ENCODE measurements at regions not wholly inside any gene's neighbourhood (a gene's known extent, or its start where the extent isn't known, plus 50 kb on each side); places are given as distances from the start of the nearest gene placed in this dataset.

DNA sequence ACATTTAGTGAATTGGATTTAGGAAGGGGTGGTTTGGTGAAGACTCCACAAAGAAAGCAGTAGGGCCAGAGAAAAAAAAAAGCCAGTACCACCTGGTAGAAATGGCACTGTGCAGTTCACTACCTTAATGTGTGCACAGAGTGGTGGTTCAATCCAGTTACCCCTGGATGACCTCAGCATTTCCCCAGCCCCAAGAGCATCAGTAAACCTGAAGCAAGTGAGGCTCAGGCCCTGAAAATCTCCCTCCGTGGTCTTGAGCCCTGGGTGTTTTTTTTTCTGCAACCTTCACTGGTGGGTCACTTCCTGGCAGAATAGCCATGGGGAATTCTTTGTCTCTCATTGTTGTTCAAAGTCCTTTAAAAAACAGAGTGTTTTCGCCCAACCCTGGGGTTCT lies 202.9 kb downstream of the GADD45G start:
- no peak for DNase-seq (ENCODE audit: low read depth in 3 of 3)

DNA sequence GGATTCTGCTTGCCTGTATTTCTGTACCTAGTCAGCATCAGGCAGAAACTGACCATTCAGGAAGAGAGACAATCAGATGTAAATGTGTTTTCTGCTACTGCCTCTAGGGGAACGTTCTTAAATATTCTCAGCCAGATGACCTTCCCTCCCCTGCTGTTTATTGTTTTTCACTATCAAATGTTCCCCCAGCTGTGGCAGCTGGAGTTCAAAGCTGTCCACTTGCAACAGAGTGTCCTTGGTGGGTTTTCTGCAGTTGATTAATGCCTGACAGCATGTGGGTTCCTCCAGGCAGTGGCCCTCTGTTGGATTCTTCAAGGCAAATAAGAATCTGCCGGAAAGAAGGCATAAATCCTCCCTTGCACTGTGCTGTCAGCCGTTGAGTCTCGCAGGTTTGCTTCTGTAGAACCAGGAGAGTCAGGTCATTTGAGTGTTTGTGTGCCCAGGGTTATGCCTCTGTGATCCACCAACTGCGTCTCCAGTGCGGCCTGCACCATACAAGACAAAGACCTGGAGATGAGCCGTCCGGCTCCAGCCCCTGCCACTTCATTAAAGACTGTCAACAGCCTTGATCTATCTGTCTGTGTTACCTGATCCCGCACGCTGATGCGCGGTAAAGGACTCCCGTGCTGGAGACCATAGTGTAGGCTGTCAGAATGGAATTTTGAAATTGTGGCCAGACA lies 203.4 kb downstream of the GADD45G start:
- no peak for DNase-seq (ENCODE audit: low read depth in 3 of 3)

GRCh38 chr9:89808756-89809181 lies 204.0 kb downstream of the GADD45G start:
- no peak for DNase-seq (ENCODE audit: low read depth in 3 of 3)

- no peak for DNase-seq (ENCODE audit: low read depth in 3 of 3)
These were observed 205.6 kb downstream of the GADD45G start for GRCh38 chr9:89810431-89810830.

DNA sequence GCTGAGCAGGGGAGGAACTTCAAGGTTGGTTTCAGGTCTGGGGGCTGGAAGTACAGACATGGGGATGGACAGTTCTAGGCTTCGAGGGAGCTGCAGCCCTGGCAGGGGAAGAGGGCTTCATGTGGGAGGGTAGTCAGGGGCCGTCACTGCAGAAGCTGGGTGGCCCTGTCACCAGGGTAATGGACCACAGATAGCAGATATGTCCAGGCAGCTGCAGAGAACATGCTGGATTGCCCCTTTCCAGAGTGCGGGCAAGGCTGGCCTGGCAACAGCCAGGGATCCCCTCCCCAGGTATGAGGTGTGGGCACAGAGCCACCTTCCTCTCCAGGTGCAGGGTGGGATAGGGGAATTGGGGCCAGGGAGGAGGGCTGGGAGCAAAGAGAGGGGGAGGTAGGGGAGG lies 206.5 kb downstream of the GADD45G start:
- no peak for DNase-seq (ENCODE audit: low read depth in 3 of 3)

DNA sequence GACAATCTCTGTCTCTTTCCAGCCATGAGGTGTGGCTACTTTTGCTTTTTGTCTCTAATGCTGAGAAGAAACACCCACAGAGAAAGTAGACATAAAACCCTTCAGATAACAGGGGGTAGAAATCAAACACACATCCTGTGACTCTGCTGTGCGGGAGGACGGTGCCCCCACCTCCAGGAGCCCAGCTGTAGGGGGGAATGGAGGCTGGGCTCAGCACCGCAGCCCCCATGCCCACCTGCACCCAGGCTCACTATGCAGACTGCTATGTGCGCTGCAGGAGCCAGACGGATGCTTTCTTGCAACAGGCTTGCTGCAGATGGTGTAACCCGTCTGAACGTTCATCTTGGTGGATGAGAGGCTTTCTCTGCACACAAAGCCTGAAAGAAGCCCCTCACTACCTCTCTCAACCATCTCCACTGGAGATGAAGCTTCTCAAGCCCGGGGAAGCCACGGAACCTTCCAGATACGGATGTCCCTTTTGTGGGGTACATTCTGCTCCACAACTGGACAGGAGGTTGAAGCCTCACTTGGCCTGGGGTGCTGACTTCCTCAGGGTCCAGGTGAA lies 207.2 kb downstream of the GADD45G start:
- no peak for DNase-seq (ENCODE audit: low read depth in 3 of 3)

DNA sequence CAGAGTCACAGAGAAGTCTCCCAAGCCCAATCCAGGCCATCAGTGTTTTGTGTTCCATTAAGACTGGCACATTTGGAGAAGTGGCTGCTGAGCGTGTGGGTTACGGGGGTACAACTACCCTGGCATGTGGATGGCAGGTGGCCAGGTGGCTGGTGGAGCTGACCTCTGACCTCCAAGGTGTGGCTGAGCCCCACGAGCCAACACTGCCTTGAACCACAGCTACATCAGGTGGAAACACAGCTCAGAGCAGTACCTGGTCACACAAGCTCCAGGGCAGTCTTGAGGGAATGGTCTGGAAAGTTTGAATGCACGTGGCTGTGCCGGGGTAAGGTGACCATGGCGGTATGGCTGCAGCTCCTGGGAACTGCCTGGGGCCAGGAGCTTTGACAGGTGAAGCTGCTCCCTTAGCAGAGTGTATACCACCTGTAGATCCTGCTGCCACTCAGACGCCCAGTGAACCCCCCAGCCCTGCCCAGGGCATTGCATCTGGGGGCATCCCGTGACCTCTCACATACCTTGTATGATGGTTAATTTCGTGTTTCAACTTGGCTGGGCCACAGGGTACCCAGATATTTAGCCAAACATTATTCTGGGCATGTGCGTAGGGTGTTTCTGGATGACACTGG lies 207.9 kb downstream of the GADD45G start:
- no peak for DNase-seq (ENCODE audit: low read depth in 3 of 3)

DNA sequence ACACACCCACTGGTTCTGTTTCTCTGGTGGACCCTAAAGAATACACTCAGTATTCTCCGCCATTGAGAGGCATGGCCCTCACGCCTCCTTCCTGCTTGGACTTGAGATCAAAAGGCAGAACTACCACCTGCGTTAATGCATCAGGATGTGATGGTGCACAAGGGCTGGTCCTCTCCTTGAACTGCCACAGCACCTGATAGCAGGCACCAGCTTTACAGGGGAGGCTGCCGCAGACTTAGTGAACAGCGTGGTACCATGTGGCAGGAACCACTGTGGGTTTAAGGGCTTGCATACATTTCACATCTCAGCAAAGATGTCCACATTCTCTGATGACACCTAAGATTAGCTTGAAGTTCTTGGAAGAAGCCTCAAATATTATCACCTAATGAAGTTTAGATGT lies 208.7 kb downstream of the GADD45G start:
- no peak for DNase-seq (ENCODE audit: low read depth in 3 of 3)

GRCh38 chr9:89814340-89815040 lies 209.7 kb downstream of the GADD45G start:
- DNase-seq (ENCODE audit: low read depth in 3 of 3): no peak

DNA sequence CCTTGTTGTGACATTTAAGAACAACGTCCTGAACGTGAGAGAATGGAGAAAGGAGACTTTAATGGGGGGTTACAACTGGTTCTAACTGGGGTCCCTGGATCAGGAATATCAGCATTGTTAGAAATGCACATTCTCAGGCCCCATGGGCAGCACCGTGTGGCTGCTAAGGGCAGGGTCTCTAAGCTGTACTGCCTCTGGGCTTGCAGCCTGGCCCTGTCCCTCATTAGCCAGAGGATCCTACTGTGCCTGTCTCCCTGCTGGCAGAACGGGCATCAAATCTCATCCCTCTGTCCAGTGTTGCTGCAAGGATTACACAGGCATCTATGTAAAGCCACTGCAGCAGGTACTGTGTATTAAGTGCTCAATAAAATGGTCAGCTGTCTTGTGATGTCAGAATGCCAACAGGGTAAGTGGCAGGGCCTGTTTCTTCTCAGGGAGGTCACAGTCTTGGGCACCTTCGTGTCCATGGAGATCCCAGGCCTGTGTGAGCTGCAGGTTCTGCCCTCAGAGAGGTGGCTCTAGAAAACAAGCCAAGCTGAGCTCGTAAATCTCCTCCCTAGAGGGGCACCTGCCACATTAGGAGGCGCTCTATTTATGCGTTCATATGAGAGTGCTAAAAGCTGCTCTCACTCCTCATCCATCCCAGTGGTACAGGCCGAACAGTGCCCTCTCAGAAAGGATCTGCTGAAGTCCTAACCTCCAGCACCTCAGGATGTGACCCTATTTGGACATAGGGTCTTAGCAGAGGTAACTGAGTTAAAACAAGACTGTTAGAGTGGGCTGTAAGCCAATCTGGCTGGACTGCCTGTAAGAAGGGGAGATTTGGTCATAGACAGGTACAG lies 210.5 kb downstream of the GADD45G start:
- DNase-seq (ENCODE audit: low read depth in 3 of 3): no peak

- DNase-seq (ENCODE audit: low read depth in 3 of 3): no peak
These were observed 211.2 kb downstream of the GADD45G start for GRCh38 chr9:89815903-89816573.

- no peak for DNase-seq (ENCODE audit: low read depth in 3 of 3)
These were observed 212.5 kb downstream of the GADD45G start for GRCh38 chr9:89817151-89817950.

- no peak for DNase-seq (ENCODE audit: low read depth in 3 of 3)
These were observed 215.5 kb downstream of the GADD45G start for GRCh38 chr9:89820337-89820736.

GRCh38 chr9:89821081-89821480 lies 216.3 kb downstream of the GADD45G start:
- DNase-seq (ENCODE audit: low read depth in 3 of 3): no peak

- DNase-seq (ENCODE audit: low read depth in 3 of 3): no peak
These were observed 218.2 kb downstream of the GADD45G start for GRCh38 chr9:89822996-89823395.

GRCh38 chr9:89825669-89826068 lies 220.9 kb downstream of the GADD45G start:
- no peak for DNase-seq (ENCODE audit: low read depth in 3 of 3)

DNA sequence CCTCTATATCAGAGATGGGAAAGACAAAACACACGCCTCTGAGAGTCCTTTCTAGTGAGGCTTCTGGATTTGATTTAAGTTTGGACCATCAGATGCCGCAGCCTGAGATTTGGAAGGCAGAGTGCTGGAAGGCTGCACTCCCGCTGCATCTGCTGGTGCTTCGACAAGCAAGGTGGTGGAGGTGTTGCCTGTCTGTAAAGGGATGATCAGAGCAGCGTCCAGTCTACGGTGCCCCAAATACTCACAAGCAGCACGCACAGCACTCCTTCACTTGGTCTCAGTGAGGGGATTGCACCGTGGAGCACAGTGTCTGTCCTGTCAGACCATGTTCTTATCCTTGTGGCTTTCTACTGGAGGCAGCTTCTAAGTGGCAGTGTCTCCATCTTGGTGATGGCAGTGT lies 221.4 kb downstream of the GADD45G start:
- no peak for DNase-seq (ENCODE audit: low read depth in 3 of 3)

DNA sequence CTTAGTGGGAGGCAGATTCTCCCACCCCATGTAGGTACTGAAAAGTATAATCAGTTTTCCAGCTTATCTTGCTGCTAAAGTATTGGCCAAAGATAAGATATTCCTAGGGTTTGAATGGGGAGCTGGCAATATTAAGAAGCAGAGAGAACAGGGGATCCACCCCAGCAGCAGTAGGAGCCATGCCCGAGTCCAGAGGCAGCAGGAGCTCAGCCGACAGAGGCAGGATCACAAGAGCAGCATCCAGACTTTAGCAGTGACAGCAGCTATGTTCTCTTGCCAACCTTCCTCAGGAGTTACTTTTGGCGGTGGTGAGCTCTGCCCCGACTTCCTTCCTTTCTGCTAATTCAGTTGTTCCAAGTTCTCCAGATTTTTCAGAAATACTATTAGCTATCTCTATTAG lies 224.5 kb downstream of the GADD45G start:
- no peak for DNase-seq (ENCODE audit: low read depth in 3 of 3)

GRCh38 chr9:89835666-89836065 lies 230.9 kb downstream of the GADD45G start:
- no peak for DNase-seq (ENCODE audit: low read depth in 3 of 3)

DNA sequence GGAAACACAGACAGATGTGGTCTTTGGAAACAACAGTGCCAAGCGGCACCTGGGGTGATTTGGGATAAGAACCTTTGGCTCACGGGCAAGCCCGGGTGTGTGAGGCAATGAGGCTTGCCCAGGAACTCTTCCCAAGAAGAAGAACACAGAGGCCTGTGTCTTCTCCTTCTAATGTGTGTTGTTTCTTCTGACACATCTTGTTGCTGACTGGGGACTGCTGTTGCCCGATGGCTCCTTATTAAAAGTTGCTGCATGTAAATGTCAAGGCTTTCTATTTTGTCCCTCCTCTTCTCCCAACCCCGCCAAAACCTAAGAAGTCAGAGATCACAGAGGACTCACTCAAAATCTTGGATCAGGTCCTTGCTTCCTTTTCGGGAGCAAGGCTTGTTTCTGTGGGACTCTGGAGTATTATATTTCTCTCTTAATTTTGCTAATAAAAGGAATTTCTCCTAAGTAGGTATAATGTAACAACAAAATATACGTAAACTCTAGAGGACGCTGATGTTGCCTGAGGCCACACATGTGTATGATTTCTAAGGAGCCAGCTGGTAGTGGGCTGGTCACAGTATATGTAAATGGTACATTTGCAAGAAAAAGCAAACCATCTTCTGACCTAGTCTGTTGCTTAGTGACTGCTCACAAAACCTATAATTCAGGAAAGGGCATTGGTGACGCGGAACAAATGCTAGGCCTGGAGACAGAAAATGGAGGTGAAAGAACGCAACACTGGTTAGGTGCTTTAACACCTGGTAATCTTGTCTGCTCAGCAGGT lies 232.5 kb downstream of the GADD45G start:
- no peak for DNase-seq (ENCODE audit: low read depth in 3 of 3)

Measured in stimulated activated CD4-positive, alpha-beta T cell treated with anti-CD3 and anti-CD28 coated beads, TNF-alpha, amount 100 ng/mL, for 4 hours (primary cell).